Endothelial cell of umbilical vein (primary cell): ENCODE measurements at regions not wholly inside any gene's neighbourhood (a gene's known extent, or its start where the extent isn't known, plus 50 kb on each side); places are given as distances from the start of the nearest gene placed in this dataset.

ENCODE experiments used
- BruUV-seq: library from RNA; stranded (reverse); fragments of 400-500 nt; replicated peaks from 2 replicates; lab custom pipeline; 2021; lab: Mats Ljungman, UMichigan
- CTCF ChIA-PET: fragments of 300-600, 350-600 bp; sonication (Branson Sonifier 250); formaldehyde crosslinking; loops from one replicate; lab custom pipeline; 2021; ENCODE audit warnings: antibody characterized with exemption, inconsistent platforms; lab: Charles Lee
- POLR2A ChIA-PET: fragments of 300-600, 350-600 bp; sonication (Branson Sonifier 250); formaldehyde crosslinking; loops from one replicate; lab custom pipeline; 2021; ENCODE audit warnings: antibody characterized with exemption, inconsistent platforms; lab: Charles Lee
- DNase-seq: peaks from one replicate; pipeline ENCODE4 v3.0.0-alpha.2; 2011; ENCODE audit warnings: low read depth, low spot score
- FAIRE-seq: peaks from 2 replicates; lab custom pipeline; 2011; peaks lifted over from hg19 to GRCh38; lab: Jason Lieb, UNC
- H2AFZ ChIP-seq: 2 replicates; pipeline ENCODE4 v1.6.0; 2012; ENCODE audit warnings: low read depth, low read length, control low read depth, inconsistent platforms
- H3K27ac ChIP-seq: 2 replicates; pipeline ENCODE4 v1.5.1; 2011; ENCODE audit warnings: low read depth, mild to moderate bottlenecking, control low read depth, low read length, moderate library complexity; ENCODE audit not compliant: insufficient read depth
- H3K27me3 ChIP-seq, 2 experiments: 2 replicates each; pipeline versions ENCODE4 v1.6.0 to v1.6.1; 2011; ENCODE audit warnings: low read length in 2 of 2, mixed read lengths in 1 of 2; ENCODE audit not compliant: control insufficient read depth in 2 of 2, insufficient read depth in 2 of 2
- H3K36me3 ChIP-seq, 2 experiments: 2 replicates in 1 of 2; 3 replicates in 1 of 2; pipeline ENCODE4 v1.5.1; 2011; ENCODE audit warnings: low read length in 2 of 2, mild to moderate bottlenecking in 1 of 2, moderate library complexity in 1 of 2; ENCODE audit not compliant: control insufficient read depth in 2 of 2, insufficient read depth in 2 of 2; ENCODE audit errors: extremely low read depth in 1 of 2
- H3K4me1 ChIP-seq: 3 replicates; pipeline ENCODE4 v1.5.1; 2011; ENCODE audit warnings: mild to moderate bottlenecking, low read length; ENCODE audit not compliant: control insufficient read depth, insufficient read depth; ENCODE audit errors: extremely low read depth
- H3K4me2 ChIP-seq: 2 replicates; pipeline ENCODE4 v1.6.1; 2011; ENCODE audit warnings: low read length, control low read depth, mixed read lengths; ENCODE audit not compliant: insufficient read depth
- H3K4me3 ChIP-seq, 3 experiments: fragments of 200-600 bp in 1 of 3; sonication (generic), shearing (Covaris generic) in 1 of 3; replicated peaks in 1 of 3; 2 replicates each; pipeline ENCODE4 v1.5.1; 2011 to 2016; ENCODE audit warnings: control low read depth in 3 of 3, low read length in 3 of 3, mild to moderate bottlenecking in 2 of 3, inconsistent platforms in 1 of 3, low read depth in 1 of 3, moderate library complexity in 1 of 3; ENCODE audit not compliant: insufficient read depth in 1 of 3
- H3K79me2 ChIP-seq: 2 replicates; pipeline ENCODE4 v1.6.0; 2012; ENCODE audit warnings: low read length, inconsistent platforms; ENCODE audit not compliant: control insufficient read depth, insufficient read depth
- H3K9ac ChIP-seq: replicated peaks from 2 replicates; pipeline ENCODE3; 2011; ENCODE audit warnings: low read length, control low read depth; ENCODE audit not compliant: insufficient read depth; ENCODE audit errors: extremely low read depth
- H3K9me1 ChIP-seq: replicated peaks from 3 replicates; pipeline ENCODE4 v1.6.0; 2011; ENCODE audit warnings: mild to moderate bottlenecking, low read length; ENCODE audit not compliant: control insufficient read depth, insufficient read depth; ENCODE audit errors: extremely low read depth
- H3K9me3 ChIP-seq: replicated peaks from 2 replicates; pipeline ENCODE4 v1.5.1; 2012; ENCODE audit warnings: low read length, inconsistent platforms; ENCODE audit not compliant: control insufficient read depth, insufficient read depth
- H4K20me1 ChIP-seq: replicated peaks from 2 replicates; pipeline ENCODE3; 2011; ENCODE audit warnings: mild to moderate bottlenecking, low read length; ENCODE audit not compliant: control insufficient read depth, insufficient read depth; ENCODE audit errors: extremely low read depth
- CTCF ChIP-seq, 2 donors: IDR thresholded peaks; 1 replicate in 1 of 2; 2 replicates in 1 of 2; pipeline ENCODE4 v1.5.1; 2011; ENCODE audit warnings: low read length in 2 of 2, mild to moderate bottlenecking in 2 of 2, moderate library complexity in 2 of 2, control low read depth in 1 of 2, inconsistent platforms in 1 of 2, low read depth in 1 of 2; ENCODE audit not compliant: insufficient read depth in 1 of 2; ENCODE audit errors: extremely low read depth in 1 of 2
- EZH2 ChIP-seq: IDR thresholded peaks from 2 replicates; pipeline ENCODE4 v1.6.1; 2012; ENCODE audit warnings: borderline replicate concordance, low read depth, mild to moderate bottlenecking, moderate library complexity, low read length, inconsistent platforms; ENCODE audit not compliant: severe bottlenecking
- FOS ChIP-seq: IDR thresholded peaks from 2 replicates; pipeline ENCODE4 v1.6.1; 2011; ENCODE audit warnings: mild to moderate bottlenecking, low read length, moderate library complexity, borderline replicate concordance; ENCODE audit not compliant: insufficient read depth
- GATA2 ChIP-seq: IDR thresholded peaks from 2 replicates; pipeline ENCODE4 v1.7.0; 2011; ENCODE audit warnings: low read depth, mild to moderate bottlenecking, moderate library complexity, mixed read lengths, low read length; ENCODE audit not compliant: insufficient read length, insufficient read depth
- JUN ChIP-seq: IDR thresholded peaks from 2 replicates; pipeline ENCODE4 v1.6.1; 2011; ENCODE audit warnings: borderline replicate concordance, low read depth; ENCODE audit not compliant: insufficient read length, insufficient read depth
- MAX ChIP-seq: IDR thresholded peaks from 2 replicates; pipeline ENCODE4 v1.6.1; 2011; ENCODE audit not compliant: insufficient read depth, insufficient read length
- POLR2A ChIP-seq: IDR thresholded peaks from 2 replicates; pipeline ENCODE4 v1.6.1; 2012; ENCODE audit warnings: low read depth, mild to moderate bottlenecking, control low read depth, low read length
- POLR2AphosphoS5 ChIP-seq: IDR thresholded peaks from 2 replicates; pipeline ENCODE4 v1.6.1; 2012; ENCODE audit warnings: low read depth, mild to moderate bottlenecking, control low read depth, low read length, moderate library complexity; ENCODE audit not compliant: insufficient read depth
- dilution Hi-C: fragments of 300-500 bp; cut with MboI; formaldehyde crosslinking; loops from one replicate; pipeline ENCODE4 v1.15.0; 2019; ENCODE audit warnings: low sequenced_read_pairs; ENCODE audit not compliant: extremely low pct_ligation_motif_present
- intact Hi-C: fragments of 100-400 bp; cut with micrococcal nuclease; formaldehyde crosslinking; loops from one replicate; pipeline ENCODE4 v1.10.0; 2022

- Histone ChIP-seq H3K36me3 (no peaks in the 10 kb centered on the region), H3K9ac (no peak overlapping the region), H3K9me3 (no peaks in the 10 kb centered on the region), H3K9me1 (no peaks in the 10 kb centered on the region), H3K4me2 (no peak overlapping the region), H3K27me3 (no peaks in the 10 kb centered on the region), H3K4me3 (no peak overlapping the region), H4K20me1 (no peaks in the 10 kb centered on the region), H3K27ac (no peak overlapping the region), H2AFZ (no peak overlapping the region), H3K79me2 (no peaks in the 10 kb centered on the region), H3K4me1 (no peaks in the 10 kb centered on the region)
- no peak for FAIRE-seq
- ChIA-PET POLR2A (no interaction called here), CTCF (interaction anchor here (0.8 kb wide), 1 partner anchor 19 kb away, joined by 3 read pairs; no protein-coding TSS in a partner anchor)
- no peak for DNase-seq
- intact Hi-C loops (no loop called here), dilution Hi-C loops (no loop called here)
- no TSS peak for BruUV-seq
- no peak for TF ChIP-seq MAX
- TF ChIP-seq POLR2A: no peak
- TF ChIP-seq EZH2: no peak
- TF ChIP-seq FOS: no peak
Measured at GRCh38 chr4:176479767-176480166, 160.0 kb downstream of the SPCS3 start.

GRCh38 chr4:176482972-176483371 is 163.2 kb downstream of the SPCS3 start:
- no peak overlapping the region for H3K27ac ChIP-seq
- H3K4me2 ChIP-seq: no peak overlapping the region
- BruUV-seq: no TSS peak
- dilution Hi-C loops (no loop called here), intact Hi-C loops (no loop called here)
- no peaks in the 10 kb centered on the region for H3K36me3 ChIP-seq
- H2AFZ ChIP-seq: no peak overlapping the region
- H3K4me1 ChIP-seq: no peaks in the 10 kb centered on the region
- CTCF ChIA-PET: no interaction called here
- H3K9ac ChIP-seq: no peak overlapping the region
- TF ChIP-seq CTCF (IDR thresholded peaks at IDR 0.05; ENCODE audit: extremely low read depth in 1 of 2, insufficient read depth in 1 of 2, low read depth in 1 of 2, low read length in 2 of 2): no peak
- TF ChIP-seq JUN: no peak
- no peak for TF ChIP-seq POLR2AphosphoS5
- no peak for TF ChIP-seq FOS
- TF ChIP-seq GATA2: no peak
- no peak for TF ChIP-seq EZH2
- DNase-seq (no peak), FAIRE-seq (no peak)
- no peaks in the 10 kb centered on the region for H3K9me1 ChIP-seq
- no peaks in the 10 kb centered on the region for H4K20me1 ChIP-seq
- no peak overlapping the region for H3K4me3 ChIP-seq
- H3K9me3 ChIP-seq: no peaks in the 10 kb centered on the region
- H3K27me3 ChIP-seq: no peaks in the 10 kb centered on the region
- POLR2A ChIA-PET: no interaction called here
- no peaks in the 10 kb centered on the region for H3K79me2 ChIP-seq
